Transverse colon (tissue), 4 donors: ENCODE measurements at regions not wholly inside any gene's neighbourhood (a gene's known extent, or its start where the extent isn't known, plus 50 kb on each side); places are given as distances from the start of the nearest gene placed in this dataset.
A peak's percentile ranks its signal among the peaks of the same experiment; 100 is the strongest.

ENCODE experiments used
- EP300 ChIP-seq: sonication (generic); formaldehyde crosslinking; IDR thresholded peaks from one replicate; pipeline ENCODE4 v1.6.1; 2017; ENCODE audit warnings: antibody characterized with exemption, low read depth
- POLR2A ChIP-seq: fragments of 450-650 bp; IDR thresholded peaks from one replicate; pipeline ENCODE4 v1.6.1; 2016; ENCODE audit warnings: antibody characterized with exemption, mild to moderate bottlenecking, moderate library complexity
- POLR2AphosphoS5 ChIP-seq, 3 donors: sonication (generic); formaldehyde crosslinking; IDR thresholded peaks; one replicate each; pipeline ENCODE4 v1.6.1; 2016; ENCODE audit warnings: antibody characterized with exemption in 3 of 3
- TF ChIP-seq, protein P1 (sequence below), 5 experiments: fragments of 200-600 bp in 3 of 5; fragments of 450-650 bp in 2 of 5; sonication (generic) in 3 of 5; IDR thresholded peaks; 1 replicate in 2 of 5; 2 replicates in 3 of 5; pipeline ENCODE4 v1.5.1; 2016 to 2017; ENCODE audit warnings: antibody characterized with exemption in 5 of 5, inconsistent platforms in 3 of 5, mild to moderate bottlenecking in 2 of 5, moderate library complexity in 1 of 5

DNA sequence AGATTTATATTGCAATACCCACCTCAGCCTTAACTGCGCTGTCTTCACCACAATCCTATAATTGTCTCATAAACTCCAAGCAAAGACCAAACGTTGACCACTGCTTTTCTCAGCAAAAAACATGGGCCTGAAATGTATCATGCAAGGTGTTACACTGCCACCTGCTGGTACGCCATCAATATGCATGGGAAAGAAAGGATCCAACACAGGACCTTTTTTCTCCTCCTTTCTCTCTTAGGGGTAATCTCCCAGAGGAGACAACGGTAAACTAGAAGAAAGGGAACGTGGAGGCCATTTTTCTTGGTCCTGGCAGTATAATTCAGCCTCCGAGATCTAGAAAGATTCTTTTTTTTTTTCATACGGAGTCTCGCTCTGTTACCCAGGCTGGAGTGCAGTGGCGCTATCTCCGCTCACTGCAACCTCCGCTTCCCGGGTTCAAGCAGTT lies 79.1 kb upstream of the MPP7 start:
- TF ChIP-seq, protein P1, sequence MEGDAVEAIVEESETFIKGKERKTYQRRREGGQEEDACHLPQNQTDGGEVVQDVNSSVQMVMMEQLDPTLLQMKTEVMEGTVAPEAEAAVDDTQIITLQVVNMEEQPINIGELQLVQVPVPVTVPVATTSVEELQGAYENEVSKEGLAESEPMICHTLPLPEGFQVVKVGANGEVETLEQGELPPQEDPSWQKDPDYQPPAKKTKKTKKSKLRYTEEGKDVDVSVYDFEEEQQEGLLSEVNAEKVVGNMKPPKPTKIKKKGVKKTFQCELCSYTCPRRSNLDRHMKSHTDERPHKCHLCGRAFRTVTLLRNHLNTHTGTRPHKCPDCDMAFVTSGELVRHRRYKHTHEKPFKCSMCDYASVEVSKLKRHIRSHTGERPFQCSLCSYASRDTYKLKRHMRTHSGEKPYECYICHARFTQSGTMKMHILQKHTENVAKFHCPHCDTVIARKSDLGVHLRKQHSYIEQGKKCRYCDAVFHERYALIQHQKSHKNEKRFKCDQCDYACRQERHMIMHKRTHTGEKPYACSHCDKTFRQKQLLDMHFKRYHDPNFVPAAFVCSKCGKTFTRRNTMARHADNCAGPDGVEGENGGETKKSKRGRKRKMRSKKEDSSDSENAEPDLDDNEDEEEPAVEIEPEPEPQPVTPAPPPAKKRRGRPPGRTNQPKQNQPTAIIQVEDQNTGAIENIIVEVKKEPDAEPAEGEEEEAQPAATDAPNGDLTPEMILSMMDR (IDR thresholded peaks at IDR 0.05), result peak; percentile 91 to 99 (median 98)
- TF ChIP-seq POLR2A (no peak), POLR2AphosphoS5 (IDR thresholded peaks at IDR 0.05) (peak in 2 of 3 donors; percentile 11 to 36), EP300 (no peak)
